ENCODE measurements at regions not wholly inside any gene's neighbourhood (a gene's known extent, or its start where the extent isn't known, plus 50 kb on each side); places are given as distances from the start of the nearest gene placed in this dataset.

GRCh38 chr18:29034113-29034856 is 857.4 kb upstream of the CDH2 start:
- H3K79me2 ChIP-seq (ENCODE audit: control insufficient read depth, low read length) = no peaks in the 10 kb centered on the region
- no peak overlapping the region for H3K27ac ChIP-seq (ENCODE audit: low read depth, low read length)
- H4K20me1 ChIP-seq (ENCODE audit: control insufficient read depth, insufficient read depth, low read depth, low read length) = no peaks in the 10 kb centered on the region
- H3K36me3 ChIP-seq (ENCODE audit: control insufficient read depth, low read length) = no peaks in the 10 kb centered on the region
- no peaks in the 10 kb centered on the region for H3K9me3 ChIP-seq (ENCODE audit: control insufficient read depth, insufficient read depth, low read length)
- H3K27me3 ChIP-seq (ENCODE audit: control insufficient read depth, low read length) = no peaks in the 10 kb centered on the region
- no peaks in the 10 kb centered on the region for H3F3A ChIP-seq (ENCODE audit: control insufficient read depth, insufficient read depth)
- no peak overlapping the region for H3K4me3 ChIP-seq (ENCODE audit: low read length)
- no peak overlapping the region for H3K4me2 ChIP-seq (ENCODE audit: low read length)
- no peaks in the 10 kb centered on the region for H3K9me2 ChIP-seq (replicated peaks; ENCODE audit: control insufficient read depth, low read length)
- no peaks in the 10 kb centered on the region for H3K4me1 ChIP-seq (ENCODE audit: control insufficient read depth, low read length)
- no peak for TF ChIP-seq EZH2phosphoT487 (IDR thresholded peaks at IDR 0.05; ENCODE audit: borderline replicate concordance, low read length)
- TF ChIP-seq, protein P1, sequence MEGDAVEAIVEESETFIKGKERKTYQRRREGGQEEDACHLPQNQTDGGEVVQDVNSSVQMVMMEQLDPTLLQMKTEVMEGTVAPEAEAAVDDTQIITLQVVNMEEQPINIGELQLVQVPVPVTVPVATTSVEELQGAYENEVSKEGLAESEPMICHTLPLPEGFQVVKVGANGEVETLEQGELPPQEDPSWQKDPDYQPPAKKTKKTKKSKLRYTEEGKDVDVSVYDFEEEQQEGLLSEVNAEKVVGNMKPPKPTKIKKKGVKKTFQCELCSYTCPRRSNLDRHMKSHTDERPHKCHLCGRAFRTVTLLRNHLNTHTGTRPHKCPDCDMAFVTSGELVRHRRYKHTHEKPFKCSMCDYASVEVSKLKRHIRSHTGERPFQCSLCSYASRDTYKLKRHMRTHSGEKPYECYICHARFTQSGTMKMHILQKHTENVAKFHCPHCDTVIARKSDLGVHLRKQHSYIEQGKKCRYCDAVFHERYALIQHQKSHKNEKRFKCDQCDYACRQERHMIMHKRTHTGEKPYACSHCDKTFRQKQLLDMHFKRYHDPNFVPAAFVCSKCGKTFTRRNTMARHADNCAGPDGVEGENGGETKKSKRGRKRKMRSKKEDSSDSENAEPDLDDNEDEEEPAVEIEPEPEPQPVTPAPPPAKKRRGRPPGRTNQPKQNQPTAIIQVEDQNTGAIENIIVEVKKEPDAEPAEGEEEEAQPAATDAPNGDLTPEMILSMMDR (IDR thresholded peaks at IDR 0.05; ENCODE audit: low read depth, low read length, poor library complexity, severe bottlenecking) = no peak

DNA sequence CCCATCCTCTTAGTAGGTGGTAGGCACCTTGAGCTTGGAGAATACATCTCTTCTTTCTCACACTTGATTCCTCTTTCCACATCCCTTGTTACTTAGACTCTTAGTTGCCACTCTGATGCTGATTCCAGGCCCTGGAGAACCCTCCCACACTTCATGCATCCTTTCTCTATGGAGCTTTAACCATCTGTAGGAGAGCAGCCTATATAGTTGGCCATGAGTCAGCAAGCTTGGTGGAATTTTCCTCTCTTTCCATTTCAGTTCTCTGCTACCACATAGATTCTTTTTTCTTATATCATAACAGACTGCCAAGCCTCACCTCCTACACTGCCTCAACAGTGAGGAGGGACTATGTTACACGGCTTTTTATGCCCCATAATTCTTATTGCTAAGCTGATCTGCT is 851.6 kb upstream of the CDH2 start:
- Histone ChIP-seq H3K4me3 (ENCODE audit: low read length) (no peak overlapping the region), H3K36me3 (ENCODE audit: control insufficient read depth, low read length) (no peaks in the 10 kb centered on the region), H3K4me2 (ENCODE audit: low read length) (no peak overlapping the region), H3K9me3 (ENCODE audit: control insufficient read depth, insufficient read depth, low read length) (no peaks in the 10 kb centered on the region), H3K79me2 (ENCODE audit: control insufficient read depth, low read length) (no peaks in the 10 kb centered on the region), H4K20me1 (ENCODE audit: control insufficient read depth, insufficient read depth, low read depth, low read length) (no peaks in the 10 kb centered on the region), H3K27ac (ENCODE audit: low read depth, low read length) (no peak overlapping the region), H3K4me1 (ENCODE audit: control insufficient read depth, low read length) (no peaks in the 10 kb centered on the region), H3K27me3 (ENCODE audit: control insufficient read depth, low read length) (no peaks in the 10 kb centered on the region), H3K9me2 (replicated peaks; ENCODE audit: control insufficient read depth, low read length) (no peaks in the 10 kb centered on the region), H3F3A (ENCODE audit: control insufficient read depth, insufficient read depth) (no peaks in the 10 kb centered on the region)
- TF ChIP-seq, protein P1 (IDR thresholded peaks at IDR 0.05; ENCODE audit: low read depth, low read length, poor library complexity, severe bottlenecking) = no peak
- no peak for TF ChIP-seq EZH2phosphoT487 (IDR thresholded peaks at IDR 0.05; ENCODE audit: borderline replicate concordance, low read length)

- Histone ChIP-seq H3K9me3 (ENCODE audit: control insufficient read depth, insufficient read depth, low read length) (no peaks in the 10 kb centered on the region), H3K79me2 (ENCODE audit: control insufficient read depth, low read length) (no peaks in the 10 kb centered on the region), H3F3A (ENCODE audit: control insufficient read depth, insufficient read depth) (no peaks in the 10 kb centered on the region), H3K27me3 (ENCODE audit: control insufficient read depth, low read length) (no peaks in the 10 kb centered on the region), H3K4me1 (ENCODE audit: control insufficient read depth, low read length) (no peaks in the 10 kb centered on the region), H3K4me3 (ENCODE audit: low read length) (no peak overlapping the region), H3K4me2 (ENCODE audit: low read length) (no peak overlapping the region), H3K9me2 (replicated peaks; ENCODE audit: control insufficient read depth, low read length) (no peaks in the 10 kb centered on the region), H4K20me1 (ENCODE audit: control insufficient read depth, insufficient read depth, low read depth, low read length) (no peaks in the 10 kb centered on the region), H3K36me3 (ENCODE audit: control insufficient read depth, low read length) (no peaks in the 10 kb centered on the region), H3K27ac (ENCODE audit: low read depth, low read length) (no peak overlapping the region)
- TF ChIP-seq, protein P1 (IDR thresholded peaks at IDR 0.05; ENCODE audit: low read depth, low read length, poor library complexity, severe bottlenecking) = no peak
- TF ChIP-seq EZH2phosphoT487 (IDR thresholded peaks at IDR 0.05; ENCODE audit: borderline replicate concordance, low read length) = no peak
These were observed 842.0 kb upstream of the CDH2 start for GRCh38 chr18:29018976-29019375.

Data from DOHH2 (cell line).